Smooth muscle cell (in vitro differentiated cells): ENCODE measurements at regions not wholly inside any gene's neighbourhood (a gene's known extent, or its start where the extent isn't known, plus 50 kb on each side); places are given as distances from the start of the nearest gene placed in this dataset.

Experiments
- DNase-seq: peaks from one replicate; lab custom pipeline; 2025; ENCODE audit not compliant: unreplicated experiment; lab: John Stamatoyannopoulos, UW
- H2AFZ ChIP-seq: fragments of 200-600 bp; sonication (generic); 2 replicates; pipeline ENCODE4 v1.6.0; 2016; ENCODE audit warnings: antibody characterized with exemption, low read depth, mild to moderate bottlenecking
- H3F3A ChIP-seq: fragments of 200-600 bp; sonication (generic); 2 replicates; pipeline ENCODE4 v1.6.0; 2017; ENCODE audit warnings: antibody characterized with exemption, low read depth
- H3K27ac ChIP-seq: fragments of 200-600 bp; sonication (generic); 2 replicates; pipeline ENCODE4 v1.5.1; 2016; ENCODE audit warnings: low read depth, mild to moderate bottlenecking
- H3K27me3 ChIP-seq: fragments of 200-600 bp; sonication (generic); 2 replicates; pipeline ENCODE4 v1.6.1; 2016; ENCODE audit warnings: low read depth, mild to moderate bottlenecking
- H3K36me3 ChIP-seq: fragments of 200-600 bp; sonication (generic); 2 replicates; pipeline ENCODE4 v1.5.1; 2016; ENCODE audit warnings: low read depth
- H3K4me1 ChIP-seq: fragments of 200-600 bp; sonication (generic); 2 replicates; pipeline ENCODE4 v1.5.1; 2016; ENCODE audit warnings: low read depth
- H3K4me2 ChIP-seq: fragments of 200-600 bp; sonication (generic); 2 replicates; pipeline ENCODE4 v1.6.0; 2016; ENCODE audit warnings: mild to moderate bottlenecking
- H3K4me3 ChIP-seq: fragments of 200-600 bp; sonication (generic); 2 replicates; pipeline ENCODE4 v1.5.1; 2016; ENCODE audit warnings: mild to moderate bottlenecking
- H3K79me2 ChIP-seq: fragments of 200-600 bp; sonication (generic); 2 replicates; pipeline ENCODE4 v1.6.0; 2016; ENCODE audit warnings: low read depth, mild to moderate bottlenecking
- H3K9ac ChIP-seq: fragments of 200-600 bp; sonication (generic); 2 replicates; pipeline ENCODE4 v1.6.0; 2016; ENCODE audit warnings: low read depth
- H3K9me3 ChIP-seq: fragments of 200-600 bp; sonication (generic); replicated peaks from 2 replicates; pipeline ENCODE4 v1.5.1; 2016; ENCODE audit warnings: low read depth
- H4K20me1 ChIP-seq: fragments of 200-600 bp; sonication (generic); 2 replicates; pipeline ENCODE4 v1.6.0; 2016; ENCODE audit warnings: low read depth
- CTCF ChIP-seq: fragments of 200-600 bp; sonication (generic); IDR thresholded peaks from 2 replicates; pipeline ENCODE4 v1.5.1; 2017; ENCODE audit warnings: borderline replicate concordance, mild to moderate bottlenecking, antibody characterized with exemption; ENCODE audit not compliant: insufficient read depth, poor library complexity, severe bottlenecking
- WGBS: methylation state at CpG from one replicate; pipeline ENCODE4 v1.1.7; 2016; ENCODE audit warnings: low lambda C conversion rate; 5-methylcytosine and 5-hydroxymethylcytosine counted together

DNA sequence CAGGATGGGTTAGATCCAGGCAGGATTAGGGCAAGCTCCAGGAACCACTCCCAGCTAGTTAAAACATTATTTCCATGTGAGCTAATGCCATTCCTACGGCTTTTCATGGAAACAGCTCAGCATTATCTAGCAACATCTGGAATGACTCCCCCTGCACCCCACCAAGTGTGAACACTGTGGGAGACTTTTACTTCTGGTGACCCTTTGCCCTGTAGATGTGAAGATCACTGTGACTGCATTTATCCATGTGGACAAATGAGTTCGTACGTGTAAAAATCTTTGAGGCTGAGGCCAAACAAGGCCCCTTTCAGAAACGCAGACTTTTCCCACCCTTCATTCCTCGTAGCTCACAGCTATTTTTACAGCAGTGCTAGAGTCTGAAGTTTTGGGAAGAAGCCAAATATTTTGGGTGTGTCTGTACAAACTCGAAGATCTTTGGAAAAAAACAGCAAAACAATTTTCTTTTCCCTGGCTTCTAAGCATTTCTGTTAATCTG, 221.8 kb upstream of the SOX4 start:
- no peak for DNase-seq
- Histone ChIP-seq H3K79me2 (no peaks in the 10 kb centered on the region), H3K9me3 (no peaks in the 10 kb centered on the region), H3K9ac (no peak overlapping the region), H3K27ac (no peak overlapping the region), H2AFZ (peak overlapping the region; percentile 31), H3K27me3 (peaks cover 9% of the 10 kb centered on the region), H3K36me3 (no peaks in the 10 kb centered on the region), H3F3A (peaks cover 7% of the 10 kb centered on the region), H3K4me3 (no peak overlapping the region), H3K4me1 (peaks cover 14% of the 10 kb centered on the region), H3K4me2 (peak overlapping the region; percentile 38), H4K20me1 (no peaks in the 10 kb centered on the region)
- TF ChIP-seq CTCF = no peak
- WGBS = 18% methylated on average over 6 of the region's 6 CpGs

GRCh38 chr6:21375151-21376116, 218.1 kb upstream of the SOX4 start:
- no peak for DNase-seq
- Histone ChIP-seq H3K4me3 (no peak overlapping the region), H3K9ac (no peak overlapping the region), H2AFZ (no peak overlapping the region), H3K79me2 (no peaks in the 10 kb centered on the region), H3K9me3 (no peaks in the 10 kb centered on the region), H4K20me1 (no peaks in the 10 kb centered on the region), H3F3A (peaks cover 7% of the 10 kb centered on the region), H3K36me3 (no peaks in the 10 kb centered on the region), H3K4me2 (peak overlapping the region; percentile 18), H3K4me1 (peaks cover 14% of the 10 kb centered on the region), H3K27me3 (no peaks in the 10 kb centered on the region), H3K27ac (no peak overlapping the region)
- no peak for TF ChIP-seq CTCF
- WGBS = 37% methylated on average over 11 of the region's 11 CpGs

- no peak overlapping the region for H3K4me3 ChIP-seq
- peaks cover 7% of the 10 kb centered on the region for H3F3A ChIP-seq
- WGBS = 47% methylated on average over 6 of the region's 6 CpGs
- no peak overlapping the region for H2AFZ ChIP-seq
- H3K4me2 ChIP-seq = no peak overlapping the region
- H3K9ac ChIP-seq = no peak overlapping the region
- no peaks in the 10 kb centered on the region for H4K20me1 ChIP-seq
- no peaks in the 10 kb centered on the region for H3K27me3 ChIP-seq
- H3K27ac ChIP-seq = no peak overlapping the region
- no peaks in the 10 kb centered on the region for H3K9me3 ChIP-seq
- no peaks in the 10 kb centered on the region for H3K4me1 ChIP-seq
- no peaks in the 10 kb centered on the region for H3K36me3 ChIP-seq
- no peak for DNase-seq
- no peak for TF ChIP-seq CTCF
- H3K79me2 ChIP-seq = no peaks in the 10 kb centered on the region
Observed at GRCh38 chr6:21377356-21377755, 216.2 kb upstream of the SOX4 start.
